GM10248 (cell line): ENCODE measurements at regions not wholly inside any gene's neighbourhood (a gene's known extent, or its start where the extent isn't known, plus 50 kb on each side); places are given as distances from the start of the nearest gene placed in this dataset.

ENCODE experiments used
- CTCF ChIA-PET: fragments of 300-600 bp; sonication (Branson Sonifier 250); formaldehyde crosslinking; extraction: SDS; loops from one replicate; lab custom pipeline; 2021; ENCODE audit warnings: antibody characterized with exemption; lab: Yijun Ruan, JAX
- POLR2A ChIA-PET: fragments of 350-650 bp; sonication (Branson Sonifier 250); formaldehyde crosslinking; extraction: SDS; loops from one replicate; lab custom pipeline; 2020; ENCODE audit warnings: antibody characterized with exemption; lab: Yijun Ruan, JAX
- DNase-seq: peaks from one replicate; pipeline ENCODE4 v3.0.0; 2012; ENCODE audit errors: extremely low spot score
- TF ChIP-seq, protein P1 (sequence below): IDR thresholded peaks from 2 replicates; pipeline ENCODE4 v1.5.1; 2012; ENCODE audit warnings: mild to moderate bottlenecking, low read depth; ENCODE audit errors: extremely low read depth, missing control alignments, control extremely low read depth

DNA sequence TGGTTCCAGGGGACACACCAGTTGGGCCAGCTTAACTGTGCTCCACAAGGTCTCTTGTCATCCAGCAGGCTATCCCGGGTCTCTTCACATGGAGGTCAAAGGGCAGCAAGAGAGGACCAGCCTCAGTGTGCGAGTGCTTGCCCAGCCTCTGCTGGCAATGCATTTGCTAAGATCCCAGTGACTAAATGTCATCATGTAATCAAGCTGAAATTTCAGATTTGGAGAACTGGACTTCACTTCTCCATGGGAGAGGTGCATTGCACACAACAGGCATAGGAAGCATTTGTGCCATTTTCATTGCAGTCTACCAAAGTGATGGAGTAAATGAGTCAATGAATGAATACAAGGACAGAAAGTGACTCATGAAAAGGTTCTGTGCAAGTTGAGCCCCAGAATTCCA is 51.2 kb upstream of the KDM8 start:
- POLR2A ChIA-PET, result no interaction called here
- TF ChIP-seq, protein P1, sequence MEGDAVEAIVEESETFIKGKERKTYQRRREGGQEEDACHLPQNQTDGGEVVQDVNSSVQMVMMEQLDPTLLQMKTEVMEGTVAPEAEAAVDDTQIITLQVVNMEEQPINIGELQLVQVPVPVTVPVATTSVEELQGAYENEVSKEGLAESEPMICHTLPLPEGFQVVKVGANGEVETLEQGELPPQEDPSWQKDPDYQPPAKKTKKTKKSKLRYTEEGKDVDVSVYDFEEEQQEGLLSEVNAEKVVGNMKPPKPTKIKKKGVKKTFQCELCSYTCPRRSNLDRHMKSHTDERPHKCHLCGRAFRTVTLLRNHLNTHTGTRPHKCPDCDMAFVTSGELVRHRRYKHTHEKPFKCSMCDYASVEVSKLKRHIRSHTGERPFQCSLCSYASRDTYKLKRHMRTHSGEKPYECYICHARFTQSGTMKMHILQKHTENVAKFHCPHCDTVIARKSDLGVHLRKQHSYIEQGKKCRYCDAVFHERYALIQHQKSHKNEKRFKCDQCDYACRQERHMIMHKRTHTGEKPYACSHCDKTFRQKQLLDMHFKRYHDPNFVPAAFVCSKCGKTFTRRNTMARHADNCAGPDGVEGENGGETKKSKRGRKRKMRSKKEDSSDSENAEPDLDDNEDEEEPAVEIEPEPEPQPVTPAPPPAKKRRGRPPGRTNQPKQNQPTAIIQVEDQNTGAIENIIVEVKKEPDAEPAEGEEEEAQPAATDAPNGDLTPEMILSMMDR, result no peak
- no peak for DNase-seq
- CTCF ChIA-PET, result interaction anchor here (0.8 to 5.0 kb wide), 7 partner anchors 9 to 214 kb away, joined by 3 to 29 read pairs (median 4); no protein-coding TSS in a partner anchor

DNA sequence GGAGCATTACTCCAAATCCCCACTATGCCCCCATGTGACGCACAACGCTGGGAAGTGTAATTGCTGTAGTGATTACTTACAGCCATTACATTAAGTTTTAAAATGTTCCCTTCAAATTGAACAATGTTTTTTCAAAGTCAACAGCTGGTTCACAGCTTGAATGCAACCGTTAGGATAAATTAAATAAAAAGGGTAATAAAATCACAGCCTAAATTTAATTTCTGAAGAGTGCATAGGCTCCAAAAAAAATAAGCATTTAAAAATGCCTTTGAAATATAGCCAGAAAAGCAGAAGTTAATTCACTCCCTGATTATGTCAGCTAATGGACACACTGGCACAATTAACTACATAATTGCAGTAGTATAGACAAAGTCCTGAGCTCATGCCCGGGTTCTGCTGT is 50.5 kb upstream of the KDM8 start:
- POLR2A ChIA-PET, result no interaction called here
- DNase-seq, result no peak
- TF ChIP-seq, protein P1, result no peak
- CTCF ChIA-PET, result interaction anchor here (0.8 to 5.0 kb wide), 8 partner anchors 8 to 305 kb away, joined by 3 to 29 read pairs (median 3); no protein-coding TSS in a partner anchor
